Spleen (tissue), 11 donors: ENCODE measurements at regions not wholly inside any gene's neighbourhood (a gene's known extent, or its start where the extent isn't known, plus 50 kb on each side); places are given as distances from the start of the nearest gene placed in this dataset.

Experiments
- DNase-seq: peaks from one replicate; pipeline ENCODE4 v3.0.0-alpha.2; 2020
- H3K27ac ChIP-seq, 8 donors: fragments of 200-600 bp; sonication (generic) in 7 of 8; 1 replicate in 4 of 8; 2 replicates in 4 of 8; pipeline versions ENCODE4 v1.5.0 to v1.8.0; 2016 to 2021; ENCODE audit warnings: inconsistent platforms in 4 of 8, mild to moderate bottlenecking in 4 of 8, moderate library complexity in 1 of 8
- H3K27me3 ChIP-seq, 7 donors: fragments of 200-600 bp; sonication (generic) in 6 of 7; replicated peaks in 1 of 7; 1 replicate in 4 of 7; 2 replicates in 3 of 7; pipeline versions ENCODE4 v1.5.0 to v1.8.0; 2016 to 2021; ENCODE audit warnings: inconsistent platforms in 3 of 7, mild to moderate bottlenecking in 1 of 7
- H3K36me3 ChIP-seq, 6 donors: fragments of 200-600 bp; sonication (generic) in 5 of 6; 1 replicate in 4 of 6; 2 replicates in 2 of 6; pipeline versions ENCODE4 v1.5.0 to v1.8.0; 2016 to 2021; ENCODE audit warnings: inconsistent platforms in 2 of 6
- H3K4me1 ChIP-seq, 6 donors: fragments of 200-600 bp; sonication (generic) in 5 of 6; 1 replicate in 3 of 6; 2 replicates in 3 of 6; pipeline versions ENCODE4 v1.5.0 to v1.8.0; 2016 to 2021; ENCODE audit warnings: inconsistent platforms in 3 of 6
- H3K4me3 ChIP-seq, 8 donors: fragments of 200-600 bp; sonication (generic) in 7 of 8; 1 replicate in 4 of 8; 2 replicates in 4 of 8; pipeline versions ENCODE4 v1.5.0 to v1.8.0; 2016 to 2021; ENCODE audit warnings: inconsistent platforms in 4 of 8, mild to moderate bottlenecking in 4 of 8, moderate library complexity in 2 of 8
- H3K9me3 ChIP-seq, 8 donors: fragments of 200-600 bp; sonication (generic) in 7 of 8; 1 replicate in 4 of 8; 2 replicates in 4 of 8; pipeline versions ENCODE4 v1.5.0 to v1.8.0; 2016 to 2021; ENCODE audit warnings: inconsistent platforms in 4 of 8
- CTCF ChIP-seq, 11 experiments: fragments of 200-600 bp in 7 of 11; fragments of 450-650 bp in 4 of 11; sonication (generic) in 4 of 11; IDR thresholded peaks in 8 of 11; conservative IDR thresholded peaks in 3 of 11; 1 replicate in 7 of 11; 2 replicates in 4 of 11; pipeline versions ENCODE4 v1.4.0 to v1.8.0; 2016 to 2021; ENCODE audit warnings: antibody characterized with exemption in 11 of 11, inconsistent platforms in 4 of 11, mild to moderate bottlenecking in 1 of 11
- POLR2A ChIP-seq, 3 donors: fragments of 450-650 bp; IDR thresholded peaks; one replicate each; pipeline ENCODE4 v1.5.1; 2017; ENCODE audit warnings: antibody characterized with exemption in 3 of 3, mild to moderate bottlenecking in 1 of 3
- POLR2AphosphoS5 ChIP-seq, 3 donors: sonication (generic); formaldehyde crosslinking; IDR thresholded peaks; one replicate each; pipeline ENCODE4 v1.5.1; 2017; ENCODE audit warnings: antibody characterized with exemption in 3 of 3
- WGBS, 5 donors: extraction: QIAGEN DNeasy Blood & Tissue Kit in 3 of 5; methylation state at CpG; one replicate each; pipeline versions ENCODE4 v1.1.5 to v1.1.7; 2013 to 2018; 5-methylcytosine and 5-hydroxymethylcytosine counted together
- intact Hi-C: fragments of 100-400 bp; cut with DNase I; formaldehyde crosslinking; loops from one replicate; pipeline ENCODE4 v1.15.0; 2023; ENCODE audit warnings: low total_unique reads
- donor health status: healthy with polysubstance abuse.
- donor health status: DM: no; HTN: no; CAD: no; lungs with moderate emphysema.
- donor health status: DM: no; HTN: no; CAD: no.
- donor health status: Bipolar disorder and iron deficiency.
- donor health status: healthy.
- donor health status: DM: no; HTN: no; CAD: no.
- donor health status: DM: yes; HTN: yes; CAD: no.

- no peak for TF ChIP-seq CTCF (IDR thresholded peaks at IDR 0.05 in 8 of 11, conservative IDR thresholded peaks at IDR 0.05 in 3 of 11)
- TF ChIP-seq POLR2AphosphoS5 (IDR thresholded peaks at IDR 0.05), result no peak
- TF ChIP-seq POLR2A (IDR thresholded peaks at IDR 0.05), result no peak
- H3K4me1 ChIP-seq, result no peaks in the 10 kb centered on the region
- no peaks in the 10 kb centered on the region for H3K36me3 ChIP-seq
- H3K9me3 ChIP-seq, result no peaks in the 10 kb centered on the region
- 65 to 86% (median 79%) methylated on average over 3 of the region's 3 CpGs for WGBS, 5 donors
- no peaks in the 10 kb centered on the region for H3K27me3 ChIP-seq
- H3K4me3 ChIP-seq, result no peak overlapping the region
- intact Hi-C loops, result no loop called here
- no peak for DNase-seq
- H3K27ac ChIP-seq, result no peak overlapping the region
Measured at GRCh38 chr12:19842116-19842515, 402.8 kb downstream of the AEBP2 start.

GRCh38 chr12:19844224-19844623 is 404.9 kb downstream of the AEBP2 start:
- 63 to 96% (median 86%) methylated on average over 1 of the region's 1 CpG for WGBS, 5 donors

GRCh38 chr12:19846574-19846973 is 407.3 kb downstream of the AEBP2 start:
- peak overlapping the region in 1 of 8 donors; percentile 56 for H3K27ac ChIP-seq
- no peaks in the 10 kb centered on the region for H3K36me3 ChIP-seq
- H3K9me3 ChIP-seq, result peaks cover 0 to 12% (median 0%) of the 10 kb centered on the region in 8 donors
- H3K4me3 ChIP-seq, result no peak overlapping the region
- H3K4me1 ChIP-seq, result no peaks in the 10 kb centered on the region
- no peaks in the 10 kb centered on the region for H3K27me3 ChIP-seq
- intact Hi-C loops, result no loop called here
- TF ChIP-seq CTCF (IDR thresholded peaks at IDR 0.05 in 8 of 11, conservative IDR thresholded peaks at IDR 0.05 in 3 of 11) (no peak), POLR2AphosphoS5 (IDR thresholded peaks at IDR 0.05) (no peak), POLR2A (IDR thresholded peaks at IDR 0.05) (no peak)
- WGBS, 5 donors, result 40 to 69% (median 51%) methylated on average over 3 of the region's 3 CpGs
- no peak for DNase-seq

More at GRCh38 chr12:19844224-19844623, 404.9 kb downstream of the AEBP2 start:
- H3K9me3 ChIP-seq, result peaks cover 0 to 2% (median 0%) of the 10 kb centered on the region in 8 donors
- H3K27ac ChIP-seq, result no peak overlapping the region
- H3K4me3 ChIP-seq, result no peak overlapping the region
- H3K36me3 ChIP-seq, result no peaks in the 10 kb centered on the region
- no peaks in the 10 kb centered on the region for H3K4me1 ChIP-seq
- no peak for TF ChIP-seq POLR2A (IDR thresholded peaks at IDR 0.05)
- intact Hi-C loops, result no loop called here
- no peak for DNase-seq
- H3K27me3 ChIP-seq, result no peaks in the 10 kb centered on the region

- TF ChIP-seq POLR2A (IDR thresholded peaks at IDR 0.05), result no peak
- TF ChIP-seq POLR2AphosphoS5 (IDR thresholded peaks at IDR 0.05), result no peak
- intact Hi-C loops, result no loop called here
- H3K27me3 ChIP-seq, result no peaks in the 10 kb centered on the region
- H3K27ac ChIP-seq, result peak overlapping the region in 6 of 8 donors; percentile 27 to 56 (median 46)
- H3K4me1 ChIP-seq, result no peaks in the 10 kb centered on the region
- no peak for DNase-seq
- no peaks in the 10 kb centered on the region for H3K36me3 ChIP-seq
- H3K4me3 ChIP-seq, result no peak overlapping the region
- 34 to 38% (median 36%) methylated on average over 11 of the region's 11 CpGs for WGBS, 5 donors
- peaks cover 0 to 12% (median 0%) of the 10 kb centered on the region in 8 donors for H3K9me3 ChIP-seq
Measured at GRCh38 chr12:19847294-19848059, 408.2 kb downstream of the AEBP2 start.

- H3K9me3 ChIP-seq, result peaks cover 0 to 12% (median 0%) of the 10 kb centered on the region in 8 donors
- WGBS, 5 donors, result 78 to 90% (median 86%) methylated on average over 2 of the region's 2 CpGs
Measured at GRCh38 chr12:19848421-19848820, 409.1 kb downstream of the AEBP2 start.

More at GRCh38 chr12:19848421-19848820, 409.1 kb downstream of the AEBP2 start:
- TF ChIP-seq POLR2A (IDR thresholded peaks at IDR 0.05), result no peak
- TF ChIP-seq CTCF (IDR thresholded peaks at IDR 0.05 in 8 of 11, conservative IDR thresholded peaks at IDR 0.05 in 3 of 11), result no peak
- no peak for TF ChIP-seq POLR2AphosphoS5 (IDR thresholded peaks at IDR 0.05)
- DNase-seq, result no peak
- Histone ChIP-seq H3K4me1 (no peaks in the 10 kb centered on the region), H3K27ac (no peak overlapping the region), H3K27me3 (no peaks in the 10 kb centered on the region), H3K36me3 (no peaks in the 10 kb centered on the region), H3K4me3 (no peak overlapping the region)
- intact Hi-C loops, result no loop called here
